GM23248 (cell line): ENCODE measurements at regions not wholly inside any gene's neighbourhood (a gene's known extent, or its start where the extent isn't known, plus 50 kb on each side); places are given as distances from the start of the nearest gene placed in this dataset.
A peak's percentile ranks its signal among the peaks of the same experiment; 100 is the strongest.

ENCODE experiments used
- DNase-seq: peaks from one replicate; pipeline ENCODE4 v3.0.0-alpha.2; 2015
- H2AFZ ChIP-seq: fragments of 200-600 bp; sonication (generic); 2 replicates; pipeline ENCODE4 v1.6.1; 2016; ENCODE audit warnings: antibody characterized with exemption
- H3F3A ChIP-seq: fragments of 200-600 bp; sonication (generic); 2 replicates; pipeline ENCODE4 v1.6.1; 2016; ENCODE audit warnings: mild to moderate bottlenecking, antibody characterized with exemption, mixed run types; ENCODE audit not compliant: insufficient read depth
- H3K27ac ChIP-seq: fragments of 200-600 bp; sonication (generic); 2 replicates; pipeline ENCODE4 v1.5.1; 2016; ENCODE audit warnings: mild to moderate bottlenecking
- H3K27me3 ChIP-seq: fragments of 200-600 bp; sonication (generic); replicated peaks from 2 replicates; pipeline ENCODE4 v1.6.1; 2016; ENCODE audit warnings: mild to moderate bottlenecking; ENCODE audit not compliant: insufficient read depth
- H3K36me3 ChIP-seq: fragments of 200-600 bp; sonication (generic); 2 replicates; pipeline ENCODE4 v1.6.1; 2016; ENCODE audit warnings: low read depth, mild to moderate bottlenecking
- H3K4me1 ChIP-seq: fragments of 200-600 bp; sonication (generic); 2 replicates; pipeline ENCODE4 v1.6.1; 2016; ENCODE audit warnings: mild to moderate bottlenecking; ENCODE audit not compliant: insufficient read depth
- H3K4me2 ChIP-seq: fragments of 200-600 bp; sonication (generic); one replicate; pipeline ENCODE4 v1.6.1; 2016; ENCODE audit warnings: mild to moderate bottlenecking; ENCODE audit not compliant: unreplicated experiment
- H3K4me3 ChIP-seq: fragments of 200-600 bp; sonication (generic); 2 replicates; pipeline ENCODE4 v1.5.1; 2016; ENCODE audit warnings: mild to moderate bottlenecking
- H3K79me2 ChIP-seq: fragments of 200-600 bp; sonication (generic); 2 replicates; pipeline ENCODE4 v1.6.1; 2016; ENCODE audit warnings: mild to moderate bottlenecking; ENCODE audit not compliant: insufficient read depth
- H3K9ac ChIP-seq: fragments of 200-600 bp; sonication (generic); 2 replicates; pipeline ENCODE4 v1.6.1; 2016; ENCODE audit warnings: mild to moderate bottlenecking
- H3K9me2 ChIP-seq: fragments of 200-600 bp; sonication (generic); 2 replicates; pipeline ENCODE4 v1.6.1; 2016; ENCODE audit warnings: mixed run types, mild to moderate bottlenecking, moderate library complexity; ENCODE audit not compliant: insufficient read depth
- H3K9me3 ChIP-seq: fragments of 200-600 bp; sonication (generic); one replicate; pipeline ENCODE4 v1.6.1; 2017; ENCODE audit warnings: low read depth
- H4K20me1 ChIP-seq: fragments of 200-600 bp; sonication (generic); 2 replicates; pipeline ENCODE4 v1.6.0; 2016; ENCODE audit not compliant: insufficient read depth
- EZH2 ChIP-seq: fragments of 200-600 bp; sonication (generic); IDR thresholded peaks from 2 replicates; pipeline ENCODE4 v1.6.1; 2018; ENCODE audit warnings: antibody characterized with exemption, mild to moderate bottlenecking; ENCODE audit not compliant: insufficient read depth, poor library complexity, severe bottlenecking
- EZH2phosphoT487 ChIP-seq: fragments of 200-600 bp; sonication (generic); IDR thresholded peaks from 2 replicates; pipeline ENCODE4 v1.6.1; 2018; ENCODE audit warnings: antibody characterized with exemption, moderate library complexity, mild to moderate bottlenecking, low read depth; ENCODE audit not compliant: insufficient read depth
- WGBS, 2 experiments: methylation state at CpG; one replicate each; pipeline ENCODE4 v1.1.6; 2015 to 2017; ENCODE audit warnings: low lambda C conversion rate in 2 of 2, low coverage in 1 of 2; ENCODE audit errors: missing lambda C conversion rate in 2 of 2; 5-methylcytosine and 5-hydroxymethylcytosine counted together
- in situ Hi-C: fragments of 300-500 bp; cut with MboI; formaldehyde crosslinking; loops from 2 replicates; pipeline ENCODE4 v1.15.0; 2020

GRCh38 chr7:50943482-50943881 is 160.8 kb upstream of the GRB10 start:
- in situ Hi-C loops, result no loop called here
- Histone ChIP-seq H3K9me3 (no peaks in the 10 kb centered on the region), H3K9ac (no peak overlapping the region), H3K36me3 (no peaks in the 10 kb centered on the region), H2AFZ (no peak overlapping the region), H3K9me2 (no peaks in the 10 kb centered on the region), H4K20me1 (no peaks in the 10 kb centered on the region), H3K4me3 (no peak overlapping the region), H3K4me1 (no peaks in the 10 kb centered on the region), H3K4me2 (no peak overlapping the region), H3K79me2 (no peaks in the 10 kb centered on the region), H3K27me3 (peaks cover 8% of the 10 kb centered on the region; the same call in 1 of the 2 replicates), H3K27ac (no peak overlapping the region), H3F3A (no peaks in the 10 kb centered on the region)
- DNase-seq, result no peak
- TF ChIP-seq EZH2 (no peak), EZH2phosphoT487 (no peak)
- WGBS, 2 experiments, result 51 to 59% methylated on average over 2 of the region's 2 CpGs

- in situ Hi-C loops, result no loop called here
These were observed 158.8 kb upstream of the GRB10 start for GRCh38 chr7:50941525-50941924.

GRCh38 chr7:50940621-50941020 is 157.9 kb upstream of the GRB10 start:
- Histone ChIP-seq H4K20me1 (no peaks in the 10 kb centered on the region), H3K27ac (no peak overlapping the region), H3K4me2 (no peak overlapping the region), H3K36me3 (no peaks in the 10 kb centered on the region), H2AFZ (no peak overlapping the region), H3K4me1 (no peaks in the 10 kb centered on the region), H3K27me3 (peaks cover 27% of the 10 kb centered on the region; the same call in 1 of the 2 replicates), H3K9me2 (no peaks in the 10 kb centered on the region), H3F3A (no peaks in the 10 kb centered on the region), H3K4me3 (no peak overlapping the region), H3K9ac (no peak overlapping the region), H3K9me3 (no peaks in the 10 kb centered on the region), H3K79me2 (no peaks in the 10 kb centered on the region)
- peak; percentile 8 for DNase-seq
- in situ Hi-C loops, result no loop called here
- TF ChIP-seq EZH2 (no peak), EZH2phosphoT487 (no peak)
- WGBS, 2 experiments, result 2 to 4% methylated on average over 6 of the region's 6 CpGs

More at GRCh38 chr7:50941525-50941924, 158.8 kb upstream of the GRB10 start:
- Histone ChIP-seq H3K4me3 (no peak overlapping the region), H3F3A (no peaks in the 10 kb centered on the region), H3K4me2 (no peak overlapping the region), H3K4me1 (no peaks in the 10 kb centered on the region), H4K20me1 (no peaks in the 10 kb centered on the region), H3K79me2 (no peaks in the 10 kb centered on the region), H3K9me3 (no peaks in the 10 kb centered on the region), H3K9me2 (no peaks in the 10 kb centered on the region), H3K36me3 (no peaks in the 10 kb centered on the region), H3K27me3 (peaks cover 23% of the 10 kb centered on the region; the same call in 1 of the 2 replicates), H3K27ac (no peak overlapping the region), H3K9ac (no peak overlapping the region), H2AFZ (no peak overlapping the region)
- TF ChIP-seq EZH2phosphoT487 (no peak), EZH2 (no peak)
- 66 to 71% methylated on average over 4 of the region's 4 CpGs for WGBS, 2 experiments
- no peak for DNase-seq

- Histone ChIP-seq H3K9ac (no peak overlapping the region), H3K27me3 (peaks cover 29% of the 10 kb centered on the region; the same call in 1 of the 2 replicates), H3F3A (no peaks in the 10 kb centered on the region), H2AFZ (no peak overlapping the region), H3K36me3 (no peaks in the 10 kb centered on the region), H3K9me3 (no peaks in the 10 kb centered on the region), H3K27ac (no peak overlapping the region), H3K4me2 (no peak overlapping the region), H4K20me1 (no peaks in the 10 kb centered on the region), H3K4me3 (no peak overlapping the region), H3K79me2 (no peaks in the 10 kb centered on the region), H3K9me2 (no peaks in the 10 kb centered on the region), H3K4me1 (no peaks in the 10 kb centered on the region)
- in situ Hi-C loops, result no loop called here
- TF ChIP-seq EZH2phosphoT487 (no peak), EZH2 (no peak)
- WGBS, 2 experiments, result 11 to 15% methylated on average over 4 of the region's 4 CpGs
- peak; percentile 5 for DNase-seq
These were observed 156.3 kb upstream of the GRB10 start for GRCh38 chr7:50939021-50939420.

GRCh38 chr7:50937727-50938126 is 155.0 kb upstream of the GRB10 start:
- H3K9ac ChIP-seq, result no peak overlapping the region
- TF ChIP-seq EZH2phosphoT487 (no peak), EZH2 (no peak)
- no peak overlapping the region for H3K27ac ChIP-seq
- no peaks in the 10 kb centered on the region for H3F3A ChIP-seq
- DNase-seq, result no peak
- H3K9me3 ChIP-seq, result no peaks in the 10 kb centered on the region
- no peaks in the 10 kb centered on the region for H4K20me1 ChIP-seq
- H3K4me2 ChIP-seq, result no peak overlapping the region
- H3K4me1 ChIP-seq, result no peaks in the 10 kb centered on the region
- peaks cover 29% of the 10 kb centered on the region; the same call in 1 of the 2 replicates for H3K27me3 ChIP-seq
- no peak overlapping the region for H2AFZ ChIP-seq
- H3K9me2 ChIP-seq, result no peaks in the 10 kb centered on the region
- H3K36me3 ChIP-seq, result no peaks in the 10 kb centered on the region
- H3K4me3 ChIP-seq, result no peak overlapping the region
- 22 to 25% methylated on average over 2 of the region's 2 CpGs for WGBS, 2 experiments
- H3K79me2 ChIP-seq, result no peaks in the 10 kb centered on the region
- in situ Hi-C loops, result no loop called here
